ENCODE measurements at regions not wholly inside any gene's neighbourhood (a gene's known extent, or its start where the extent isn't known, plus 50 kb on each side); places are given as distances from the start of the nearest gene placed in this dataset.

- no peak for ATAC-seq (ENCODE audit: low FRiP score)
- no peak for DNase-seq (ENCODE audit: low spot score)
- no peak for TF ChIP-seq CTCF (IDR thresholded peaks at IDR 0.05)
Measured at GRCh38 chr18:14940735-14941134, 192.8 kb downstream of the ANKRD30B start.

GRCh38 chr18:14941256-14941655, 193.3 kb downstream of the ANKRD30B start:
- ATAC-seq (ENCODE audit: low FRiP score) (no peak), DNase-seq (ENCODE audit: low spot score) (no peak)
- no peak for TF ChIP-seq CTCF (IDR thresholded peaks at IDR 0.05)

- DNase-seq (ENCODE audit: low spot score) (no peak), ATAC-seq (ENCODE audit: low FRiP score) (no peak)
- no peak for TF ChIP-seq CTCF (IDR thresholded peaks at IDR 0.05)
Measured at GRCh38 chr18:14941792-14942191, 193.8 kb downstream of the ANKRD30B start.

GRCh38 chr18:14942275-14942674, 194.3 kb downstream of the ANKRD30B start:
- no peak for DNase-seq (ENCODE audit: low spot score)
- ATAC-seq (ENCODE audit: low FRiP score) = no peak
- TF ChIP-seq CTCF (IDR thresholded peaks at IDR 0.05) = no peak

GRCh38 chr18:14943486-14943885, 195.5 kb downstream of the ANKRD30B start:
- ATAC-seq (ENCODE audit: low FRiP score) = no peak
- no peak for DNase-seq (ENCODE audit: low spot score)
- no peak for TF ChIP-seq CTCF (IDR thresholded peaks at IDR 0.05)

- ATAC-seq (ENCODE audit: low FRiP score) (no peak), DNase-seq (ENCODE audit: low spot score) (no peak)
- no peak for TF ChIP-seq CTCF (IDR thresholded peaks at IDR 0.05)
Measured at GRCh38 chr18:14943967-14944636, 196.1 kb downstream of the ANKRD30B start.

GRCh38 chr18:14944838-14945237, 196.9 kb downstream of the ANKRD30B start:
- ATAC-seq (ENCODE audit: low FRiP score) (no peak), DNase-seq (ENCODE audit: low spot score) (no peak)
- no peak for TF ChIP-seq CTCF (IDR thresholded peaks at IDR 0.05)
